PC-3 (cell line): ENCODE measurements at regions not wholly inside any gene's neighbourhood (a gene's known extent, or its start where the extent isn't known, plus 50 kb on each side); places are given as distances from the start of the nearest gene placed in this dataset.

Experiments
- EZH2phosphoT487 ChIP-seq: fragments of 300-600 bp; sonication (generic); IDR thresholded peaks from 2 replicates; pipeline ENCODE4 v1.6.1; 2018; ENCODE audit warnings: mild to moderate bottlenecking, antibody characterized with exemption, low read length, borderline replicate concordance
- TF ChIP-seq, protein P1 (sequence below): fragments of 300-600 bp; sonication (generic); conservative IDR thresholded peaks from 2 replicates; pipeline ENCODE4 v1.5.1; 2017; ENCODE audit warnings: antibody characterized with exemption, low read depth, mild to moderate bottlenecking, low read length

DNA sequence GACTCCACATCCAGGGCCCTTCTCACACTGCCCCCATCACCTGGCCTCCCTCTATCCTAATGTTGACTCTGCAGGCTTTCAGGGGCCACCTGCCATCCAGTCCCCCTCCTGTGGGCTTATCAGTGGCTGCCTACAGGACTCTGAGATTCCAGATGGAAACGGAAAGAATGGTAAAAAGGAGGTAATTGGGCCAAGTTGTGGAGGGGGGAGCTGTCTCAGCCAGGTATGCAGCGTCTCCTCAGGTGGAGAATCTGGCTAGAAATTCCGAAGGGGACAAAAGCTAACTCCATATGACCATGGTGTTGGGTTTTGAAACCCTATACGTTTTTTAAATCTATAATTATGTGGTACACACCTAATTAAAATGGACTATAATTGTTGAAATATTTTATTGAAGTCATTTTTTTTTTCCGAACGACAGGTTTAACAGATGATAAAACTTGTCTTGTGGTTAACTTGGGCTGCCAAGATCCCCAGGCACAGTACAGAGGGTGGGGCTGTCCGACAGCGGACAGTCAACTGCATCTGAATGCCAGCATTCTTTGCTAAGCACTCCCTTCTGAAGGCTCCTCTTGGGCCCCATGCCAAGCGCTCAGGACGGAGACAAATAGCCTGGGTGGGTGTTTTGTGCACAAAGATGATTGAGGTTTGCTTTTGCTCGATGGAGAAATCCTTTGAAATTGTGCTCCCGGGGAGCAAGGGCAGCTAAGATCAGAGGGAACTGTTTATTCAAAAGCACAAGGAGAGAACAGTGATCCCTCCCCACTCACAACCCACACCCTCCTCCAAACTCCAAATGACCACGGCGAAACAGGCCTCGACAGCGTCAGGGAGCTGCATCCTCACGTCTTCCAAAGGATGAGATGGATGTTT lies 365.6 kb downstream of the BCL11B start:
- TF ChIP-seq, protein P1, sequence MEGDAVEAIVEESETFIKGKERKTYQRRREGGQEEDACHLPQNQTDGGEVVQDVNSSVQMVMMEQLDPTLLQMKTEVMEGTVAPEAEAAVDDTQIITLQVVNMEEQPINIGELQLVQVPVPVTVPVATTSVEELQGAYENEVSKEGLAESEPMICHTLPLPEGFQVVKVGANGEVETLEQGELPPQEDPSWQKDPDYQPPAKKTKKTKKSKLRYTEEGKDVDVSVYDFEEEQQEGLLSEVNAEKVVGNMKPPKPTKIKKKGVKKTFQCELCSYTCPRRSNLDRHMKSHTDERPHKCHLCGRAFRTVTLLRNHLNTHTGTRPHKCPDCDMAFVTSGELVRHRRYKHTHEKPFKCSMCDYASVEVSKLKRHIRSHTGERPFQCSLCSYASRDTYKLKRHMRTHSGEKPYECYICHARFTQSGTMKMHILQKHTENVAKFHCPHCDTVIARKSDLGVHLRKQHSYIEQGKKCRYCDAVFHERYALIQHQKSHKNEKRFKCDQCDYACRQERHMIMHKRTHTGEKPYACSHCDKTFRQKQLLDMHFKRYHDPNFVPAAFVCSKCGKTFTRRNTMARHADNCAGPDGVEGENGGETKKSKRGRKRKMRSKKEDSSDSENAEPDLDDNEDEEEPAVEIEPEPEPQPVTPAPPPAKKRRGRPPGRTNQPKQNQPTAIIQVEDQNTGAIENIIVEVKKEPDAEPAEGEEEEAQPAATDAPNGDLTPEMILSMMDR, result no peak
- TF ChIP-seq EZH2phosphoT487, result no peak
